IPS-18c (cell line): ENCODE measurements at regions not wholly inside any gene's neighbourhood (a gene's known extent, or its start where the extent isn't known, plus 50 kb on each side); places are given as distances from the start of the nearest gene placed in this dataset.
"Not testable (repeated sequence)": the region's sequence is repeated elsewhere in the genome, so short reads cannot be mapped to it uniquely, and the experiment has no call there.

ENCODE experiments used
- H3K4me3 ChIP-seq: 2 replicates; pipeline ENCODE4 v1.7.0; 2013; ENCODE audit warnings: low read depth, mild to moderate bottlenecking, low read length, moderate library complexity; ENCODE audit not compliant: insufficient read depth
- H3K9me3 ChIP-seq: one replicate; pipeline ENCODE4 v1.6.1; 2013; ENCODE audit warnings: mild to moderate bottlenecking, low read length, moderate library complexity; ENCODE audit not compliant: control insufficient read depth, insufficient read depth

DNA sequence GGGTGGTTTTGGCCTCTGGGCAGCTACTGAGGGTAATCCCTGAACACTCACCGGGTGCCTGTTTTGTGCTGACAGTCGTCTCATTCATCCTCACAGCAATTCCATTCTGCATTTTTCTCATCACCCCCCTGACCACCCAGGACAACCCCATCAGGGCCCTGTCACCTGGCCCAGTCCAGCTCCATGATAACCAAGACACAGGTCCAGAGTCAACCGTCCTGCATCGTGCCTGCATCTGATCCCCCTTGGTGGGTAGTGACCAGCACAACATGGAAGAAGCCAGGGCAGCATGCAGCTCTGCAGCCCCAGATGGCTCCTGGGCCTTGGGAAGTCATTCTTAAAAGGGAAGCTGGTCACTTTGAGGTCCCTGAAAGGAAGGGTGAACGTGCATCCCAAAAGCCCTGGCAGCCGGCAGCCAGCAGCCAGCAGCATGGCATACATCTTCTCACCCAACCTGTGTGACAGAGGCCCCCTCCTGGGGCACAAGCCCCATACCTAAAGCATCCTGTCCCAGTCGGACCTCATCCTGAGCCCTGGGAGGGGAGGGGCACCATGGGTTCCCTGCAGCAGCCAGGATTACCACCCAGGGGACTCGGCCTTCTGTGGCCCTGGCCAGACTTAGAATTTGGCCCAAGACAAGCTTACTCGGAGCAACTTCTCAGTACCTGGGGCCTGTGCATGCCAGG lies 574.2 kb downstream of the CWH43 start:
- not testable (repeated sequence) for H3K4me3 ChIP-seq
- H3K9me3 ChIP-seq = peaks cover 10% of the 10 kb centered on the region

DNA sequence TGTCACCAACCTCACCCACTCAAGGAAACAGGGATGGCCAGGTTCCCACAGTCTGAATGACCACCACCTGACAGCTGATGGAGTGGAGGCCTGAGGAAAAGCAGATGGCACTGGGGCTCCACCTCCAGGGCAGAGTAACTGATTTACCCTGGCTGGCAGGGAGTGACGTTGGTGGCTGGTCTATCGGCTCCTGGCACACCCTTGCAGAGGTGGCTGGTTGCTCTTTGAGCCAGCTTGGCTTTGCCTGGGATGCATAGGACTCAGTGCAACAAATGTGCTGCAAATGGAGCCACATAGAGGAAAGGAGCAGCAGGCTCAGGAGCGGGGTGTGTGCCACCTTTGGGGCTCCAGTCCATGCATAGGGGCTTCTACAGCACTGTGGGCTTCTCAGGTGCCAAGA lies 574.8 kb downstream of the CWH43 start:
- H3K9me3 ChIP-seq = peaks cover 12% of the 10 kb centered on the region
- H3K4me3 ChIP-seq = not testable (repeated sequence)

GRCh38 chr4:49570248-49570647 lies 584.2 kb downstream of the CWH43 start:
- H3K9me3 ChIP-seq = peaks cover 11% of the 10 kb centered on the region
- H3K4me3 ChIP-seq = not testable (repeated sequence)

- peaks cover 26% of the 10 kb centered on the region for H3K9me3 ChIP-seq
- H3K4me3 ChIP-seq = not testable (repeated sequence)
These were observed 587.7 kb downstream of the CWH43 start for GRCh38 chr4:49573666-49574215.

GRCh38 chr4:49575250-49575649 lies 589.2 kb downstream of the CWH43 start:
- not testable (repeated sequence) for H3K4me3 ChIP-seq
- H3K9me3 ChIP-seq = peaks cover 28% of the 10 kb centered on the region

DNA sequence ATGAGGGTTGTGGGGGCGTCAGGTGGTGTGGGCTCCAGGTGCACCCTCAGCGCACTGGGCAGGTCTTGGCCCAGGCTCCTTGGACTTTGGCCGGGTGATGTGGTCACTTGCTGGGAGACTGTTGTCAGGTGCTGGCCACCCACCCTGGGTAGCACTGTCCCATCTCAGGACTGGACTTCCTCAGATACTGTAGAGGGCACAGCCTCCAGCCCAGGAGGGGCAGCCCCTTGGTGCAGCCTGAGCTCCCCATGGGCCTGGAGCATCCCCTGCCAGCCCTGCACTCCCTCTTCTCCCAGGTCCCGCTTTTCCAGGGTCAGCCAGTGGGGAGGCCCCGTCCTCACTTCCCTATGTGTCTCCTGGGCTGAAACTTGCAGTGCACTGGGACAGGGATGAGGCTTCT lies 592.3 kb downstream of the CWH43 start:
- H3K9me3 ChIP-seq = peaks cover 24% of the 10 kb centered on the region
- not testable (repeated sequence) for H3K4me3 ChIP-seq

GRCh38 chr4:49578899-49579298 lies 592.8 kb downstream of the CWH43 start:
- H3K9me3 ChIP-seq = peaks cover 22% of the 10 kb centered on the region

DNA sequence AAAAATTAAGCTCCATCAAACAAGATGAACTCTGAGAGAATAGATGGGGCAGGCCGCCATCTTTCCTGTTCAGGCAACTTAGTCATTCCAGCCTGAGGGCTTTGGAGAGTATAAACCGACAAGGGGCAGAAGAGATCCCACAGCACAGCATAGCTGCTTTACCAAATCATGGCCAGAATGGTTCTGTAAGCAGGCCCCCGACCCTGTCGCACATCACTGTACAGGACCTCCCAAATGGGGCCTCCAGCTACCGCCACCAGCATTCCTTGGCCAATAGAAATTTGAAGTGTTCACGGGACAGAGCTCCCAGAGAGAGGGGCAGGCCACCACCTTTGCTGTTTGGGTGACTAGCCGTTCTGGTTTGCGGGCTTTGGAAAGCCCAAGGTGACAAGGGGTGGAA lies 594.1 kb downstream of the CWH43 start:
- H3K9me3 ChIP-seq = peaks cover 21% of the 10 kb centered on the region

More at GRCh38 chr4:49578899-49579298, 592.8 kb downstream of the CWH43 start:
- not testable (repeated sequence) for H3K4me3 ChIP-seq

DNA sequence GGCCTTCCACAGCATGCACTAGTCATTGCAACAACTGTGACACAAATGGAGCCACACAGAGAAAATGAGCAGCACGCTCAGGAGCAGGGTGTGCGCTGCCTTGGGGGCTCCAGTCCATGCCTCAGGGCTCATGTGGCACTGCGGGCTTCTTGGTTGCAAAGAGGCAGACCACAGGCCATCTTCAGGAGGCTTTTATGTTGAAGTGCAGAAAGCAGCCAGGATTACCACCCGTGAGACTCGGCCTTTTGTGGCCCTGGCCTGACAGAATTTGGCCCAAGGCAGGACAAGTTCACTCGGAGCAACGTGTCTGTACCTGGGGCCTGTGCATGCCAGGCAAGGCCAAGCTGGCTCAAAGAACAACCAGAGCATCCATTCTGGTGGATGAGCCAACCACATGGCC lies 602.3 kb downstream of the CWH43 start:
- H3K4me3 ChIP-seq, H3K9me3 ChIP-seq: not testable (repeated sequence)

More for the DNA sequence above, 594.1 kb downstream of the CWH43 start:
- H3K4me3 ChIP-seq = not testable (repeated sequence)

DNA sequence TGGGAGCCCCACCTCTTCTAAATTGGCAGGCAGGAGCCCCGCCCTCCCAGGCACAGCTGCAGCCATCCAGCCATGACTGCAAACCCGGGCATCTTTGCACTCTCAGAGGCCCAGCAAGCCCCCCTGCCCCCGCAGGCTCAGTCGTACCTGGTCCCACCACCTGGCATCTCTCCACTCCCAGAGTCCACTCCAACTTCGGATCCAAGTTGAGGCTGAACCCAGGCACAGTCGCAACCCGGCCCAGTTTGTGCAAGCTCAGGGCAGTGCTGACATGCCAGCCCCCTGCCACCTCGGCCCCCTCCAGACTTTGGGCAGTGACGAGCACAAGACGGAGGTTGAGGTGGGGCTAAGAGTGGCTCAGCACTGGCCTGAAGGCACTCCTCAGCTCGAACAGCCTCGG lies 632.4 kb downstream of the CWH43 start:
- not testable (repeated sequence) for H3K4me3 ChIP-seq, H3K9me3 ChIP-seq

DNA sequence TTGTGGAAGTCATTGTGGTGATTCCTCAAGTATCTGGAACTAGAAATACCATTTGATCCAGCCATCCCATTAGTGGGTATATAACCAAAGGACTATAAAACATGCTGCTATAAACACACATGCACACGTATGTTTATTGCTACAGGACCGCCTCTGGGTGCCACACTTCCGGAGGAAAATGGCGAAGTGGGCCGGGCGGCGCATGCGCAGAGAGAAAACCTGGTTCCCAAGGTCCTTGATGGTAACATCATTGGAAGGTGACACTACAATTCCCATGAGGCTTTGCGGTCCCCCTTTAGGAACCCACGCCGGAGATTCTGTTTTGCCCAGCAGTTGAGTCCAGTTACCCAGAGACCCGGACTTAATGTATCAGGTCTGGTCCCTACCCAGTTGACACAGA lies 640.4 kb downstream of the CWH43 start:
- not testable (repeated sequence) for H3K4me3 ChIP-seq, H3K9me3 ChIP-seq
